ENCODE measurements at regions not wholly inside any gene's neighbourhood (a gene's known extent, or its start where the extent isn't known, plus 50 kb on each side); places are given as distances from the start of the nearest gene placed in this dataset.

DNA sequence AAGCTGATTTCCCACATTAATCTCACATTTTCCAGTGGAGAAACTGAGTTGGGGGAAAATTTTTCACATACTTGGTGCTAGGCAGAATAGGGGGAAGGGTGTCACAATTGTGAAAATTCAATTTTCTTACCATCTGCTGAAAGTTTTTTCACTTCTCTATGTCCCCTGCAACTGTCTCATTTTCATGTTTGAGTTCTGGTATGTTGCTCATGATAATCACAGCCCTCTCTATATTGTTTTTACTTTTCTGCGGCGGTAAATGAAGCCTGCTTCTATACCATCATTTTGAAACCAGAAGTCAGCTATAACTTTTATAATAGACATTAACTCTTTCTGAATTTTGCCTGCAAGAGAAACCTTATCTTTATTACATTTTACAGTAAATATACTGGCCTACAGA is 1664.5 kb downstream of the EFNA5 start:
- TF ChIP-seq, protein P1, sequence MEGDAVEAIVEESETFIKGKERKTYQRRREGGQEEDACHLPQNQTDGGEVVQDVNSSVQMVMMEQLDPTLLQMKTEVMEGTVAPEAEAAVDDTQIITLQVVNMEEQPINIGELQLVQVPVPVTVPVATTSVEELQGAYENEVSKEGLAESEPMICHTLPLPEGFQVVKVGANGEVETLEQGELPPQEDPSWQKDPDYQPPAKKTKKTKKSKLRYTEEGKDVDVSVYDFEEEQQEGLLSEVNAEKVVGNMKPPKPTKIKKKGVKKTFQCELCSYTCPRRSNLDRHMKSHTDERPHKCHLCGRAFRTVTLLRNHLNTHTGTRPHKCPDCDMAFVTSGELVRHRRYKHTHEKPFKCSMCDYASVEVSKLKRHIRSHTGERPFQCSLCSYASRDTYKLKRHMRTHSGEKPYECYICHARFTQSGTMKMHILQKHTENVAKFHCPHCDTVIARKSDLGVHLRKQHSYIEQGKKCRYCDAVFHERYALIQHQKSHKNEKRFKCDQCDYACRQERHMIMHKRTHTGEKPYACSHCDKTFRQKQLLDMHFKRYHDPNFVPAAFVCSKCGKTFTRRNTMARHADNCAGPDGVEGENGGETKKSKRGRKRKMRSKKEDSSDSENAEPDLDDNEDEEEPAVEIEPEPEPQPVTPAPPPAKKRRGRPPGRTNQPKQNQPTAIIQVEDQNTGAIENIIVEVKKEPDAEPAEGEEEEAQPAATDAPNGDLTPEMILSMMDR (IDR thresholded peaks at IDR 0.05) = no peak
- no peak for TF ChIP-seq EP300 (IDR thresholded peaks at IDR 0.05)
- TF ChIP-seq POLR2A (IDR thresholded peaks at IDR 0.05) = no peak
- no peak for TF ChIP-seq POLR2AphosphoS5 (IDR thresholded peaks at IDR 0.05)
